H9 (cell line): ENCODE measurements at regions not wholly inside any gene's neighbourhood (a gene's known extent, or its start where the extent isn't known, plus 50 kb on each side); places are given as distances from the start of the nearest gene placed in this dataset.

Experiments
- DNase-seq: peaks from one replicate; pipeline ENCODE4 v3.0.0-alpha.2; 2017
- H2AFZ ChIP-seq: one replicate; pipeline ENCODE4 v1.6.1; 2013; ENCODE audit warnings: mild to moderate bottlenecking, low read length, control low read depth, moderate library complexity
- H2AK5ac ChIP-seq: 2 replicates; pipeline ENCODE4 v1.6.1; 2013; ENCODE audit warnings: low read length, control low read depth, mixed read lengths; ENCODE audit not compliant: insufficient read length
- H2BK120ac ChIP-seq: one replicate; pipeline ENCODE4 v1.6.1; 2013; ENCODE audit warnings: low read depth, mild to moderate bottlenecking, low read length, control low read depth, inconsistent platforms; ENCODE audit not compliant: poor library complexity, severe bottlenecking
- H2BK12ac ChIP-seq: 2 replicates; pipeline ENCODE4 v1.6.1; 2013; ENCODE audit warnings: low read length, control low read depth, mixed read lengths, low read depth; ENCODE audit not compliant: insufficient read length
- H2BK15ac ChIP-seq: 2 replicates; pipeline ENCODE4 v1.6.1; 2013; ENCODE audit warnings: low read depth, low read length, control low read depth
- H2BK20ac ChIP-seq: one replicate; pipeline ENCODE4 v1.6.1; 2013; ENCODE audit warnings: low read depth, mild to moderate bottlenecking, low read length, control low read depth, inconsistent platforms; ENCODE audit not compliant: poor library complexity, severe bottlenecking
- H2BK5ac ChIP-seq: 2 replicates; pipeline ENCODE4 v1.6.1; 2013; ENCODE audit warnings: low read length, control low read depth, mixed read lengths; ENCODE audit not compliant: insufficient read length
- H3K14ac ChIP-seq: 2 replicates; pipeline ENCODE4 v1.6.1; 2013; ENCODE audit warnings: low read length, control low read depth; ENCODE audit not compliant: insufficient read depth
- H3K18ac ChIP-seq: 2 replicates; pipeline ENCODE4 v1.6.1; 2013; ENCODE audit warnings: low read depth, mild to moderate bottlenecking, mixed read lengths, low read length, control low read depth; ENCODE audit not compliant: insufficient read length
- H3K23ac ChIP-seq: 2 replicates; pipeline ENCODE4 v1.6.1; 2013; ENCODE audit warnings: low read length, control low read depth, mixed read lengths, low read depth; ENCODE audit not compliant: insufficient read length
- H3K23me2 ChIP-seq: 2 replicates; pipeline ENCODE4 v1.6.1; 2013; ENCODE audit warnings: low read depth, mild to moderate bottlenecking, mixed read lengths, low read length, control low read depth; ENCODE audit not compliant: insufficient read length, poor library complexity, severe bottlenecking
- H3K27ac ChIP-seq: 2 replicates; pipeline ENCODE4 v1.5.1; 2013; ENCODE audit warnings: low read length, control low read depth, mixed read lengths, low read depth; ENCODE audit not compliant: insufficient read length
- H3K27me3 ChIP-seq: 2 replicates; pipeline ENCODE4 v1.6.1; 2013; ENCODE audit warnings: low read length, control low read depth, inconsistent platforms; ENCODE audit not compliant: insufficient read depth
- H3K4ac ChIP-seq: 2 replicates; pipeline ENCODE4 v1.6.1; 2013; ENCODE audit warnings: low read depth, mild to moderate bottlenecking, control low read depth, inconsistent platforms, low read length, moderate library complexity
- H3K4me1 ChIP-seq: 2 replicates; pipeline ENCODE4 v1.6.1; 2013; ENCODE audit warnings: low read length, control low read depth, inconsistent platforms; ENCODE audit not compliant: insufficient read depth
- H3K4me2 ChIP-seq: 2 replicates; pipeline ENCODE4 v1.6.1; 2013; ENCODE audit warnings: low read length, control low read depth, mixed read lengths; ENCODE audit not compliant: insufficient read length, insufficient read depth
- H3K56ac ChIP-seq: 2 replicates; pipeline ENCODE4 v1.6.1; 2013; ENCODE audit warnings: low read depth, mild to moderate bottlenecking, mixed read lengths, low read length, control low read depth; ENCODE audit not compliant: insufficient read length
- H3K79me1 ChIP-seq: 2 replicates; pipeline ENCODE4 v1.6.1; 2013; ENCODE audit warnings: low read depth, mild to moderate bottlenecking, moderate library complexity, low read length, control low read depth, inconsistent platforms; ENCODE audit not compliant: insufficient read depth, poor library complexity, severe bottlenecking
- H3K79me2 ChIP-seq: 2 replicates; pipeline ENCODE4 v1.6.1; 2013; ENCODE audit warnings: low read length, control low read depth, inconsistent platforms; ENCODE audit not compliant: insufficient read depth
- H3K9ac ChIP-seq: 2 replicates; pipeline ENCODE4 v1.6.1; 2013; ENCODE audit warnings: low read length, control low read depth, mixed read lengths; ENCODE audit not compliant: insufficient read length; ENCODE audit errors: extremely low read depth
- H3K9me3 ChIP-seq: one replicate; pipeline ENCODE4 v1.6.1; 2013; ENCODE audit warnings: low read depth, low read length, inconsistent platforms; ENCODE audit not compliant: control insufficient read depth
- H3T11ph ChIP-seq: one replicate; pipeline ENCODE4 v1.6.1; 2013; ENCODE audit warnings: mild to moderate bottlenecking, low read length, control low read depth, inconsistent platforms
- H4K20me1 ChIP-seq: one replicate; pipeline ENCODE4 v1.6.1; 2013; ENCODE audit not compliant: control insufficient read depth, insufficient read length, insufficient read depth
- H4K5ac ChIP-seq: 2 replicates; pipeline ENCODE4 v1.6.1; 2013; ENCODE audit warnings: low read depth, mild to moderate bottlenecking, mixed read lengths, low read length, control low read depth; ENCODE audit not compliant: insufficient read length
- H4K8ac ChIP-seq: replicated peaks from 2 replicates; pipeline ENCODE4 v1.6.1; 2013; ENCODE audit warnings: low read length, control low read depth, mixed read lengths, low read depth; ENCODE audit not compliant: insufficient read length
- H4K91ac ChIP-seq: 2 replicates; pipeline ENCODE4 v1.6.1; 2013; ENCODE audit warnings: low read depth, mild to moderate bottlenecking, moderate library complexity, mixed read lengths, low read length, control low read depth; ENCODE audit not compliant: insufficient read length
- H3K27ac Mint-ChIP-seq, 3 experiments: 2 replicates in 2 of 3; 3 replicates in 1 of 3; pipeline ENCODE4 v1.8.0; 2020 to 2021; ENCODE audit warnings: mixed read lengths in 3 of 3, mild to moderate bottlenecking in 1 of 3, moderate library complexity in 1 of 3
- H3K27me3 Mint-ChIP-seq: 2 replicates; pipeline ENCODE4 v1.8.0; 2021; ENCODE audit warnings: low read depth, mild to moderate bottlenecking, moderate library complexity, mixed read lengths
- H3K36me3 Mint-ChIP-seq, 3 experiments: 2 replicates in 2 of 3; 3 replicates in 1 of 3; pipeline ENCODE4 v1.8.0; 2020 to 2021; ENCODE audit warnings: low read depth in 3 of 3, mixed read lengths in 3 of 3; ENCODE audit not compliant: insufficient read depth in 1 of 3
- H3K4me1 Mint-ChIP-seq, 2 experiments: 2 replicates each; pipeline ENCODE4 v1.8.0; 2020; ENCODE audit warnings: mixed read lengths in 2 of 2
- H3K4me3 Mint-ChIP-seq, 2 experiments: 2 replicates in 1 of 2; 3 replicates in 1 of 2; pipeline ENCODE4 v1.8.0; 2020 to 2021; ENCODE audit warnings: mild to moderate bottlenecking in 2 of 2, mixed read lengths in 2 of 2, moderate library complexity in 1 of 2
- H3K9me3 Mint-ChIP-seq, 2 experiments: 2 replicates in 1 of 2; 3 replicates in 1 of 2; pipeline ENCODE4 v1.8.0; 2020; ENCODE audit warnings: mild to moderate bottlenecking in 2 of 2, mixed read lengths in 2 of 2, moderate library complexity in 1 of 2
- WGBS: extraction: QIAGEN DNeasy Blood & Tissue Kit; methylation state at CpG from one replicate; pipeline ENCODE4 v1.1.7; 2013; ENCODE audit warnings: missing lambda C conversion rate, low lambda C conversion rate, mixed read lengths; ENCODE audit not compliant: insufficient read length; ENCODE audit errors: extremely low coverage; 5-methylcytosine and 5-hydroxymethylcytosine counted together
- TF ChIP-seq, protein P1 (sequence below): fragments of 200-600 bp; sonication (generic); conservative IDR thresholded peaks from 3 replicates; pipeline ENCODE4 v1.8.0; 2021; ENCODE audit warnings: antibody characterized with exemption, mild to moderate bottlenecking

DNA sequence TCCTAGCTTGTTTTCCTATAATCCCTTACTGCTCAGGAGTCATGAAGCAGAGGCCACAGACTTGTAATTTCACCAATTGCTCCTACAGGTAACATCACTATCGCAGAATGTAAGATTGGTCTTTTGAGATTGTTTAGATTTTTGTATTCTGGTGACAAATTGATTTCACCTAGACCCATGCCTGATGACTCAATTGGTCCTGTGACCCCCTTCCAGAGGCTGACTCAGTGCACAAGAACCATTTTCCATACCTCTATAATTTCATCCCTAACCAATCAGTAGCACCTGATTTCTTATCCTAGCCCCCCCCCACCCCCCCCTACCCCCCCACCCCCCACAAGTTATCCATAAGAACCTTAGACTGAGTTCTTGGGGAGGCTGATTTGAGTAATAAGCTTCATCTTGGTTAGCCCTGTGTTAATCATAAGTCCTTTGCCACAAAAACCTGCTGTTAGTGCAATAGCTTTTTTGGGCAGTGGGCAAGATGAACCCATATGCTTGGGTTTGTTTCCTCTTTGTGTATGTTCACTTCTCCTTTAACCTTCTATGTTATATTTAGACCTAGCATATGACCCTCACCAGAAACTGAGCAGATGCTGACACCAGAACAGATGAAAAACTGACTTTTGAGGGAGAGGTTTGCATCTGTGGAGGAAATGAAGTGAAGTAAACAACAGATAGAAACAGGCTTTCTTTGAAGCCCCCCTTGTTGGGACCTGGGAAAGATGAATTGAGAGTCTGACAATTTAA lies 187.1 kb downstream of the KIF20B start:
- Histone ChIP-seq H4K8ac (no peak overlapping the region), H3K4me1 (no peaks in the 10 kb centered on the region; the same call in 1 of the 2 replicates), H4K5ac (no peak overlapping the region), H3K79me2 (no peaks in the 10 kb centered on the region), H3K56ac (no peak overlapping the region), H3K18ac (no peak overlapping the region), H2BK20ac (no peak overlapping the region), H3K27me3 (no peaks in the 10 kb centered on the region), H2BK12ac (no peak overlapping the region), H4K20me1 (no peaks in the 10 kb centered on the region), H3K79me1 (no peaks in the 10 kb centered on the region), H3K23ac (no peak overlapping the region), H3K27ac (no peak overlapping the region), H2BK120ac (no peak overlapping the region), H2BK15ac (no peak overlapping the region), H3K9ac (no peak overlapping the region), H2BK5ac (no peak overlapping the region), H3K23me2 (no peaks in the 10 kb centered on the region), H2AFZ (no peak overlapping the region), H3K4me2 (no peak overlapping the region), H3K14ac (no peak overlapping the region), H3T11ph (no peak overlapping the region), H4K91ac (no peak overlapping the region), H3K4ac (no peak overlapping the region), H2AK5ac (no peak overlapping the region), H3K9me3 (no peaks in the 10 kb centered on the region)
- Mint-ChIP-seq H3K27me3 (no peaks in the 10 kb centered on the region), H3K4me1 (peaks cover 21% of the 10 kb centered on the region in 2 experiments), H3K9me3 (no peaks in the 10 kb centered on the region), H3K27ac (no peak overlapping the region), H3K4me3 (no peak overlapping the region), H3K36me3 (no peaks in the 10 kb centered on the region; a peak in 1 of 7 replicates)
- WGBS: no CpG with 5 or more reads among the region's 1 CpG
- TF ChIP-seq, protein P1, sequence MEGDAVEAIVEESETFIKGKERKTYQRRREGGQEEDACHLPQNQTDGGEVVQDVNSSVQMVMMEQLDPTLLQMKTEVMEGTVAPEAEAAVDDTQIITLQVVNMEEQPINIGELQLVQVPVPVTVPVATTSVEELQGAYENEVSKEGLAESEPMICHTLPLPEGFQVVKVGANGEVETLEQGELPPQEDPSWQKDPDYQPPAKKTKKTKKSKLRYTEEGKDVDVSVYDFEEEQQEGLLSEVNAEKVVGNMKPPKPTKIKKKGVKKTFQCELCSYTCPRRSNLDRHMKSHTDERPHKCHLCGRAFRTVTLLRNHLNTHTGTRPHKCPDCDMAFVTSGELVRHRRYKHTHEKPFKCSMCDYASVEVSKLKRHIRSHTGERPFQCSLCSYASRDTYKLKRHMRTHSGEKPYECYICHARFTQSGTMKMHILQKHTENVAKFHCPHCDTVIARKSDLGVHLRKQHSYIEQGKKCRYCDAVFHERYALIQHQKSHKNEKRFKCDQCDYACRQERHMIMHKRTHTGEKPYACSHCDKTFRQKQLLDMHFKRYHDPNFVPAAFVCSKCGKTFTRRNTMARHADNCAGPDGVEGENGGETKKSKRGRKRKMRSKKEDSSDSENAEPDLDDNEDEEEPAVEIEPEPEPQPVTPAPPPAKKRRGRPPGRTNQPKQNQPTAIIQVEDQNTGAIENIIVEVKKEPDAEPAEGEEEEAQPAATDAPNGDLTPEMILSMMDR: no peak
- no peak for DNase-seq
